Muscle of leg (tissue), 3 donors: ENCODE measurements at regions not wholly inside any gene's neighbourhood (a gene's known extent, or its start where the extent isn't known, plus 50 kb on each side); places are given as distances from the start of the nearest gene placed in this dataset.

Source experiments
- DNase-seq: peaks from one replicate; pipeline ENCODE4 v3.0.0; 2013
- H3K27ac ChIP-seq: one replicate; pipeline ENCODE4 v1.5.1; 2013; ENCODE audit warnings: mild to moderate bottlenecking, low read length, control low read depth
- H3K27me3 ChIP-seq: one replicate; pipeline ENCODE4 v1.6.1; 2013; ENCODE audit warnings: low read length; ENCODE audit not compliant: control insufficient read depth, insufficient read depth
- H3K36me3 ChIP-seq: one replicate; pipeline ENCODE4 v1.6.1; 2013; ENCODE audit warnings: low read length; ENCODE audit not compliant: control insufficient read depth, insufficient read depth
- H3K4me1 ChIP-seq: one replicate; pipeline ENCODE4 v1.6.1; 2013; ENCODE audit warnings: low read length; ENCODE audit not compliant: control insufficient read depth, insufficient read depth
- H3K4me3 ChIP-seq: one replicate; pipeline ENCODE4 v1.5.1; 2013; ENCODE audit warnings: low read length, control low read depth
- H3K9me3 ChIP-seq: replicated peaks from 2 replicates; pipeline ENCODE4 v1.6.1; 2013; ENCODE audit warnings: low read depth, low read length; ENCODE audit not compliant: control insufficient read depth
- WGBS: methylation state at CpG from one replicate; pipeline ENCODE4 v1.1.5; 2013; ENCODE audit warnings: missing lambda C conversion rate; ENCODE audit not compliant: insufficient coverage; 5-methylcytosine and 5-hydroxymethylcytosine counted together

- Histone ChIP-seq H3K4me1 (peaks cover 5% of the 10 kb centered on the region), H3K9me3 (no peaks in the 10 kb centered on the region), H3K36me3 (no peaks in the 10 kb centered on the region), H3K27me3 (peaks cover 62% of the 10 kb centered on the region), H3K27ac (no peak overlapping the region), H3K4me3 (no peak overlapping the region)
- WGBS = 81% methylated on average over 4 of the region's 4 CpGs
- DNase-seq = no peak
Observed at GRCh38 chr17:36726199-36726598, 124.8 kb downstream of the MRM1 start.

GRCh38 chr17:36727052-36727451, 125.7 kb downstream of the MRM1 start:
- Histone ChIP-seq H3K4me1 (peaks cover 5% of the 10 kb centered on the region), H3K27ac (no peak overlapping the region), H3K36me3 (no peaks in the 10 kb centered on the region), H3K9me3 (no peaks in the 10 kb centered on the region), H3K27me3 (peaks cover 63% of the 10 kb centered on the region), H3K4me3 (no peak overlapping the region)
- 79% methylated on average over 2 of the region's 8 CpGs for WGBS
- no peak for DNase-seq

DNA sequence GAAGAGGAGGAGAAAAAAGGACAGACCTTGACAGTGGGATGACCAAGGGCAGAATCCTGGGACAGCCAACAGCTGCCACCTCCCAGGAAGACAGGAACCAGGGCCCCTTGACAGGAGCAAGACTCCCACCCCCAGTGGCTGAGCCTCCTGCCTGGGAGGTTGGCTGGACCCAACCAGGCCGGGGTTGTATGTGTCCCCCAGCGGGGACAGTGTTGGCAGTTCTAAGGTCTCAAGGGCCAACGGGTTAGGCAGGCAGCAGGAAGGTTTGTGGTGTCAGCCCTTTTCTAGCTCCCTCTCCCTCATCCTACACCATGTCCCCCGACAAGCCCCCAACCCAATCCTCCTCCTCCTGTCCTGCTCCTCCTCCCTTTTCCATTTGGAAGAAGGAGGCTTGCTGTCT, 126.2 kb downstream of the MRM1 start:
- peaks cover 59% of the 10 kb centered on the region for H3K27me3 ChIP-seq
- WGBS = no CpG with 5 or more reads among the region's 4 CpGs

GRCh38 chr17:36728030-36728991, 126.9 kb downstream of the MRM1 start:
- WGBS = 16% methylated on average over 19 of the region's 30 CpGs

More for the DNA sequence above, 126.2 kb downstream of the MRM1 start:
- H3K9me3 ChIP-seq = no peaks in the 10 kb centered on the region
- no peak overlapping the region for H3K4me3 ChIP-seq
- no peaks in the 10 kb centered on the region for H3K36me3 ChIP-seq
- no peak for DNase-seq
- H3K4me1 ChIP-seq = peaks cover 1% of the 10 kb centered on the region
- no peak overlapping the region for H3K27ac ChIP-seq

DNA sequence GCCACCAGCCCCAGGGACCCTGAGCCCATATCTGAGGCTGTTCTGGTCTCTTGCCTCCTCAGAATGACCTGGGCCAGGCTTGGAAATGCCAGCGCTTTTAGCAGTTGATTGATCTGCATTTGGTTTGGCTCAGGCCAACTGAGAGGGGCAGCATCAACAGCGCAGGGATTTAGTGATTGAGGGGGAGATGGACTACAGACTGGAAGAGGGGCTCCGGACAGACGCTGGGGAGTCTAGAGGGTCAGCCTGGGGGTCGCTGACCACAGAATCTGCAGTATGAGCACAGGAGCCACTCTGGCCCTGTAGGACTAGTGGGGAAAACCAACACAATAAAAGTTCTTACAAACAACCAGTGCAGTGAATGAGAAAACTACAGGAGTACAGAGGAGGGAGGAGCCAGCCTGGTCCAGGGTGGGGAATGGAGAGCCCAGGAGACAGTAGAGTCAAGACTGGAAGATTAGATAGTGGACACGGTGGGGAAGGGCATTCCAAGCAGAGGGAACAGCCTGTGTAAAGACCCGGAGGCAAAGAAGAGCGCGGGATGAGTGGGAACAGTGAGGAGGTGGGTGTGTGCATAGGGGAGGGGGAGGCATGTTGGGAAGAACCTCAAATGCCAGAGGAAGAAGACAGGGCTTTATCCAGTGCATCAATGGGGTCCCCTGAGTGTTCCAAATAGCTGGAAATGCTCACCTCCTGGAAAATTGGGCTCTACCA, 128.9 kb downstream of the MRM1 start:
- WGBS = 57% methylated on average over 6 of the region's 9 CpGs
- no peaks in the 10 kb centered on the region for H3K9me3 ChIP-seq
- no peak overlapping the region for H3K27ac ChIP-seq
- H3K4me3 ChIP-seq = no peak overlapping the region
- no peak for DNase-seq
- H3K36me3 ChIP-seq = no peaks in the 10 kb centered on the region
- no peaks in the 10 kb centered on the region for H3K4me1 ChIP-seq
- H3K27me3 ChIP-seq = peaks cover 53% of the 10 kb centered on the region

More at GRCh38 chr17:36728030-36728991, 126.9 kb downstream of the MRM1 start:
- no peaks in the 10 kb centered on the region for H3K4me1 ChIP-seq
- no peak overlapping the region for H3K4me3 ChIP-seq
- H3K27ac ChIP-seq = no peak overlapping the region
- H3K36me3 ChIP-seq = no peaks in the 10 kb centered on the region
- no peak for DNase-seq
- no peaks in the 10 kb centered on the region for H3K9me3 ChIP-seq
- peaks cover 57% of the 10 kb centered on the region for H3K27me3 ChIP-seq

GRCh38 chr17:36730857-36731490, 129.6 kb downstream of the MRM1 start:
- 84% methylated on average over 3 of the region's 6 CpGs for WGBS
- no peaks in the 10 kb centered on the region for H3K36me3 ChIP-seq
- H3K4me1 ChIP-seq = no peaks in the 10 kb centered on the region
- DNase-seq = no peak
- no peak overlapping the region for H3K27ac ChIP-seq
- H3K27me3 ChIP-seq = peaks cover 53% of the 10 kb centered on the region
- no peaks in the 10 kb centered on the region for H3K9me3 ChIP-seq
- no peak overlapping the region for H3K4me3 ChIP-seq

- peak; percentile 22 for DNase-seq
- H3K4me1 ChIP-seq = no peaks in the 10 kb centered on the region
- H3K4me3 ChIP-seq = no peak overlapping the region
- peaks cover 48% of the 10 kb centered on the region for H3K27me3 ChIP-seq
- no peak overlapping the region for H3K27ac ChIP-seq
- H3K9me3 ChIP-seq = no peaks in the 10 kb centered on the region
- 4% methylated on average over 7 of the region's 10 CpGs for WGBS
- no peaks in the 10 kb centered on the region for H3K36me3 ChIP-seq
Observed at GRCh38 chr17:36731811-36732210, 130.4 kb downstream of the MRM1 start.

DNA sequence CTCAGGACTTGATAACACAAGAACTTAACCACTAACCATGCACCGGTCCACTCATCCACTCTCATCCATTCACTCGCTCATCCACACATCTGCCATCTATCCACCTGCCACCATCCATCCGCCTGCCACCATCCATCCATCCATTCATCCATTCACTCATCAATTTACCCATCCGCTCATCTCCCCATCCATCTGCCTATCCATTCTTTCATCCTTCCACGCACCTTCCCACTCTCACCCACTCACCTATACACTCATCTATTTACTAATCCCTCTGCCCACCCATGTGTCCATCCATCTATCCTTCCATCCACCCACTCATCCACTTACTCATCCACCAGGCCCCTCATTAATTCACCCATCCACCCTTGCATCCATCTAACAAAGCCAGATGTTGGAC, 131.0 kb downstream of the MRM1 start:
- H3K36me3 ChIP-seq = no peaks in the 10 kb centered on the region
- H3K4me1 ChIP-seq = no peaks in the 10 kb centered on the region
- peaks cover 42% of the 10 kb centered on the region for H3K27me3 ChIP-seq
- no peak overlapping the region for H3K4me3 ChIP-seq
- no peaks in the 10 kb centered on the region for H3K9me3 ChIP-seq
- no peak for DNase-seq
- WGBS = 93% methylated on average over 5 of the region's 5 CpGs
- H3K27ac ChIP-seq = no peak overlapping the region

- WGBS = 69% methylated on average over 8 of the region's 15 CpGs
- Histone ChIP-seq H3K27me3 (peaks cover 7% of the 10 kb centered on the region), H3K4me1 (no peaks in the 10 kb centered on the region), H3K4me3 (no peak overlapping the region), H3K27ac (no peak overlapping the region), H3K9me3 (no peaks in the 10 kb centered on the region), H3K36me3 (no peaks in the 10 kb centered on the region)
- DNase-seq = no peak
Observed at GRCh38 chr17:36736201-36737156, 135.1 kb downstream of the MRM1 start.
